ENCODE measurements at regions not wholly inside any gene's neighbourhood (a gene's known extent, or its start where the extent isn't known, plus 50 kb on each side); places are given as distances from the start of the nearest gene placed in this dataset.
A peak's percentile ranks its signal among the peaks of the same experiment; 100 is the strongest.

- H3K9me3 ChIP-seq (replicated peaks): peaks cover 18% of the 10 kb centered on the region
- no peak overlapping the region for H3K4me3 ChIP-seq
- H3K27ac ChIP-seq (replicated peaks): no peak overlapping the region
- intact Hi-C loops (cut with micrococcal nuclease): loop anchor here (10.0 kb wide), 1 partner anchor 585 kb away; no protein-coding TSS in a partner anchor
- no peaks in the 10 kb centered on the region for H3K27me3 ChIP-seq (ENCODE audit: low read depth)
- TF ChIP-seq CTCF (IDR thresholded peaks at IDR 0.05; ENCODE audit: borderline replicate concordance): no peak
- no peaks in the 10 kb centered on the region for H3K36me3 ChIP-seq
- no peak for DNase-seq
- H3K4me1 ChIP-seq: peaks cover 7% of the 10 kb centered on the region
Measured at GRCh38 chr12:90859591-90859990, 95.4 kb downstream of the CCER1 start.

GRCh38 chr12:90858252-90858651 is 96.7 kb downstream of the CCER1 start:
- H3K4me1 ChIP-seq: peaks cover 7% of the 10 kb centered on the region
- H3K4me3 ChIP-seq: no peak overlapping the region
- intact Hi-C loops (cut with micrococcal nuclease): loop anchor here (10.0 kb wide), 1 partner anchor 583 kb away; no protein-coding TSS in a partner anchor
- no peak overlapping the region for H3K27ac ChIP-seq (replicated peaks)
- no peaks in the 10 kb centered on the region for H3K36me3 ChIP-seq
- TF ChIP-seq CTCF (IDR thresholded peaks at IDR 0.05; ENCODE audit: borderline replicate concordance): no peak
- no peak for DNase-seq
- H3K9me3 ChIP-seq (replicated peaks): peaks cover 18% of the 10 kb centered on the region
- no peaks in the 10 kb centered on the region for H3K27me3 ChIP-seq (ENCODE audit: low read depth)

DNA sequence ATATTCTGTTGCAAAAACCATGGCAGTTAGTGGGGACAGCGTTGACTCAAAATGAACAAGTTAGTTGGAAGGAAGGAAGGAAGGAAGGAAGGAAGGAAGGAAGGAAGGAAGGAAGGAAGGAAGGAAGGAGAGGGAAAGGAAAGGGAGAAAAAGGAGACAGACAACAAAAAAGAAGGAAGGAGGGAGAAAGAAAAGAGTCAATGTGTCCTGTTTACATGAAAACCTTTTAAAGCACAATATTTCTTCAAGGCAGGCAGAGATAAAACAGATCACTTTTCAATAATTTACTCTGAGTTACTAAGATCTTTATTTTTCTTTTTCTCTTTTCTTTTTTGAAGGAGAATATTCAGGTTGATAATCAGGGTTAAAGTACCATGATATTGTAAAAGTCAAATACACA is 99.4 kb downstream of the CCER1 start:
- intact Hi-C loops (cut with micrococcal nuclease): loop anchor here (10.0 kb wide), 1 partner anchor 581 kb away; no protein-coding TSS in a partner anchor
- peaks cover 7% of the 10 kb centered on the region for H3K4me1 ChIP-seq
- H3K36me3 ChIP-seq: no peaks in the 10 kb centered on the region
- no peaks in the 10 kb centered on the region for H3K27me3 ChIP-seq (ENCODE audit: low read depth)
- no peak for TF ChIP-seq CTCF (IDR thresholded peaks at IDR 0.05; ENCODE audit: borderline replicate concordance)
- no peak for DNase-seq
- no peak overlapping the region for H3K27ac ChIP-seq (replicated peaks)
- H3K9me3 ChIP-seq (replicated peaks): no peaks in the 10 kb centered on the region
- H3K4me3 ChIP-seq: no peak overlapping the region

GRCh38 chr12:90854136-90854689 is 100.8 kb downstream of the CCER1 start:
- intact Hi-C loops (cut with micrococcal nuclease): loop anchor here (10.0 kb wide), 1 partner anchor 579 kb away; no protein-coding TSS in a partner anchor
- no peaks in the 10 kb centered on the region for H3K36me3 ChIP-seq
- no peak for DNase-seq
- H3K4me1 ChIP-seq: peaks cover 7% of the 10 kb centered on the region
- peak; percentile 79 for TF ChIP-seq CTCF (IDR thresholded peaks at IDR 0.05; ENCODE audit: borderline replicate concordance)
- H3K9me3 ChIP-seq (replicated peaks): no peaks in the 10 kb centered on the region
- H3K27me3 ChIP-seq (ENCODE audit: low read depth): no peaks in the 10 kb centered on the region
- no peak overlapping the region for H3K4me3 ChIP-seq
- no peak overlapping the region for H3K27ac ChIP-seq (replicated peaks)

DNA sequence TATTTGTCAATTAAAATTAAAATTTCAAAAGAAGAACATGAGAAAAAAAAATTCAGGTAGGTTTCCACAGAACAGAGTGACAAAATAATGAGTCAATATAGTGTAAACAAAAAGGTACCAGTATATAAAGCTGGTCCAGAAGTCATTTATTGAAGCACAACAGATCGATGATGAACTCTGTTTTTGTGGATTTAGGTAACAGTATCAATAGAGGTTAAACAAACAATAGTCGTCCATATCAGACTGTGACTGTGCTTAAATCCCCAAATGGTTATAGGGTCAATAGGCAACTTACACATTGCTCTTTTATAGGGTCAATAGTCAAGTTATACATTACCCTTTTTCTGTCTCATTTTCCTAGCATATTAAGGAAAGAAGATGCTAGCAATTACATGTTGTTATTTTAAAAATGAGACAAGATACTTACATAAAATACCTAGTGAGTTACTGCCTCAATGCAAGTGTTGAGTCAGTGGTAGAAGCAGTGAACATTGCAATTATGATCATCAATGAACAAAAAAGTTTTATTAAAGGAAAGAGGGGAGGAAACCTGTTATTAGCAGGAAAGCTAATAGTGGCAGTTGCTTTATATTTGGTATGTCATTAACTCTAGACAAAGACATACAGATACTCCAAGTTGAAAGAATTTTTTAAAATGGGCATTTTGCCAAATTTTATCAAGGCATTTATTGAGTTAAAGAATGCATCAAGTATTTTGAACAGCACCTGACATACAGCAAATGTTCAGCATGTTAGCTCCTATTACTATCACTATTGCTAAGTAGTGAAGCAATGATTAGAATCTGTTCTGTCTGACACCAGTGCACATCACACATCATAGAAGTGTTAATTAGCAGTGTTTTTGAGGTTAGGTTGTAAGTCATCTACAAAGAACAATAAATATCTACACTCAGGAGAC is 102.9 kb downstream of the CCER1 start:
- no peak for DNase-seq
- Histone ChIP-seq H3K9me3 (replicated peaks) (no peaks in the 10 kb centered on the region), H3K36me3 (no peaks in the 10 kb centered on the region), H3K27ac (replicated peaks) (no peak overlapping the region), H3K4me3 (no peak overlapping the region), H3K27me3 (ENCODE audit: low read depth) (no peaks in the 10 kb centered on the region), H3K4me1 (no peaks in the 10 kb centered on the region)
- TF ChIP-seq CTCF (IDR thresholded peaks at IDR 0.05; ENCODE audit: borderline replicate concordance): no peak
- intact Hi-C loops (cut with micrococcal nuclease): loop anchor here (10.0 kb wide), 1 partner anchor 577 kb away; no protein-coding TSS in a partner anchor

Measured in left ventricle myocardium inferior (tissue), 1 donor.